Gastroesophageal sphincter (tissue), 4 donors: ENCODE measurements at regions not wholly inside any gene's neighbourhood (a gene's known extent, or its start where the extent isn't known, plus 50 kb on each side); places are given as distances from the start of the nearest gene placed in this dataset.

Experiments
- ATAC-seq: fragments of 150-250 bp; one replicate; pipeline ENCODE4 v1.9.1; 2016; ENCODE audit warnings: mild to moderate bottlenecking, moderate library complexity
- H3K27ac ChIP-seq, 4 donors: fragments of 200-600 bp; sonication (generic) in 3 of 4; 1 replicate in 3 of 4; 2 replicates in 1 of 4; pipeline ENCODE4 v1.5.1; 2016 to 2019
- H3K27me3 ChIP-seq: fragments of 200-600 bp; sonication (generic); one replicate; pipeline ENCODE4 v1.5.1; 2019
- H3K36me3 ChIP-seq, 2 donors: fragments of 200-600 bp; sonication (generic); one replicate each; pipeline ENCODE4 v1.5.1; 2019; ENCODE audit warnings: control low read depth in 1 of 2
- H3K4me1 ChIP-seq, 3 donors: fragments of 200-600 bp; sonication (generic); 1 replicate in 2 of 3; 2 replicates in 1 of 3; pipeline ENCODE4 v1.5.1; 2016 to 2019; ENCODE audit warnings: control low read depth in 2 of 3
- H3K4me3 ChIP-seq, 2 donors: fragments of 200-600 bp; sonication (generic); one replicate each; pipeline ENCODE4 v1.5.1; 2019; ENCODE audit warnings: mild to moderate bottlenecking in 1 of 2, moderate library complexity in 1 of 2
- H3K9me3 ChIP-seq, 3 donors: fragments of 200-600 bp; sonication (generic); one replicate each; pipeline ENCODE4 v1.5.1; 2017 to 2019; ENCODE audit warnings: control low read depth in 2 of 3
- CTCF ChIP-seq, 4 experiments: fragments of 200-600 bp in 2 of 4; fragments of 450-650 bp in 2 of 4; sonication (generic) in 1 of 4; IDR thresholded peaks; one replicate each; pipeline ENCODE4 v1.5.1; 2017 to 2019; ENCODE audit warnings: antibody characterized with exemption in 4 of 4, mild to moderate bottlenecking in 2 of 4, moderate library complexity in 2 of 4
- EP300 ChIP-seq: sonication (generic); formaldehyde crosslinking; IDR thresholded peaks from one replicate; pipeline ENCODE4 v1.6.1; 2017; ENCODE audit warnings: antibody characterized with exemption, mild to moderate bottlenecking
- POLR2A ChIP-seq, 2 donors: fragments of 450-650 bp; IDR thresholded peaks; one replicate each; pipeline ENCODE4 v1.6.1; 2017; ENCODE audit warnings: antibody characterized with exemption in 2 of 2, mild to moderate bottlenecking in 2 of 2, moderate library complexity in 1 of 2
- POLR2AphosphoS5 ChIP-seq: sonication (generic); formaldehyde crosslinking; IDR thresholded peaks from one replicate; pipeline ENCODE4 v1.6.1; 2017; ENCODE audit warnings: antibody characterized with exemption
- WGBS, 2 donors: methylation state at CpG; one replicate each; pipeline ENCODE4 v1.1.5; 2018; ENCODE audit warnings: low coverage in 1 of 2; 5-methylcytosine and 5-hydroxymethylcytosine counted together

GRCh38 chr10:28434063-28434462 lies 98.9 kb upstream of the WAC start:
- WGBS, 2 donors: 53 to 78% methylated on average over 3 of the region's 4 CpGs
- Histone ChIP-seq H3K4me1 (peaks cover 0 to 4% (median 0%) of the 10 kb centered on the region in 3 donors), H3K4me3 (no peak overlapping the region), H3K27me3 (peaks cover 10% of the 10 kb centered on the region), H3K36me3 (no peaks in the 10 kb centered on the region), H3K27ac (no peak overlapping the region), H3K9me3 (no peaks in the 10 kb centered on the region)
- ATAC-seq: no peak
- TF ChIP-seq POLR2A (IDR thresholded peaks at IDR 0.05): no peak
- no peak for TF ChIP-seq POLR2AphosphoS5
- no peak for TF ChIP-seq CTCF (IDR thresholded peaks at IDR 0.05)
- TF ChIP-seq EP300: no peak

GRCh38 chr10:28442403-28442802 lies 90.5 kb upstream of the WAC start:
- ATAC-seq: no peak
- Histone ChIP-seq H3K9me3 (no peaks in the 10 kb centered on the region), H3K27ac (no peak overlapping the region), H3K4me1 (no peaks in the 10 kb centered on the region), H3K36me3 (no peaks in the 10 kb centered on the region), H3K4me3 (no peak overlapping the region), H3K27me3 (peaks cover 9% of the 10 kb centered on the region)
- WGBS, 2 donors: 43 to 60% methylated on average over 1 of the region's 3 CpGs
- TF ChIP-seq EP300 (no peak), POLR2A (IDR thresholded peaks at IDR 0.05) (no peak), POLR2AphosphoS5 (no peak), CTCF (IDR thresholded peaks at IDR 0.05) (no peak)

GRCh38 chr10:28444031-28444430 lies 88.9 kb upstream of the WAC start:
- 88 to 89% methylated on average over 1 to 3 of the region's 3 CpGs for WGBS, 2 donors
- ATAC-seq: no peak
- Histone ChIP-seq H3K9me3 (no peaks in the 10 kb centered on the region), H3K27me3 (peaks cover 5% of the 10 kb centered on the region), H3K27ac (no peak overlapping the region), H3K36me3 (no peaks in the 10 kb centered on the region), H3K4me1 (no peaks in the 10 kb centered on the region), H3K4me3 (no peak overlapping the region)
- TF ChIP-seq POLR2AphosphoS5 (no peak), POLR2A (IDR thresholded peaks at IDR 0.05) (no peak), EP300 (no peak), CTCF (IDR thresholded peaks at IDR 0.05) (no peak)

DNA sequence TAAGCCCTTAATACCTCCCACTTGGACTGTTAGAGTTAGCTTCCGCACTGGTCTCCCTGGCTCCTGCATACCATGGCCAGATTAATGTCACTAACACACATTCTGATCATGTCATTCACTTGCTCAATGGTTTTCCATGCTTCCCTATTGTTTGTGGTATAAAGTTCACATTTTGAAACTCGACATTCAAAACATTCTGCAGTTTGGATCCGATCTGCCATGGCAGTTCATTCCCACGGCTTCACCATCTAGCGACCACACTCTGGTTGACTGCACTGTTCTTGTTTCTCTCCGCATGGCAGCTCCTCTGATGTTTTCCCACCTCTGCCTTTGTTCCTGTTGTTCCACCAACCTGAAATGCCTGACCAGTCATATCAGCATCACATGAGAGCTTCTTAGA lies 87.4 kb upstream of the WAC start:
- Histone ChIP-seq H3K27ac (no peak overlapping the region), H3K4me1 (no peaks in the 10 kb centered on the region), H3K9me3 (no peaks in the 10 kb centered on the region), H3K27me3 (peaks cover 5% of the 10 kb centered on the region), H3K4me3 (no peak overlapping the region), H3K36me3 (no peaks in the 10 kb centered on the region)
- TF ChIP-seq CTCF (IDR thresholded peaks at IDR 0.05) (no peak), POLR2A (IDR thresholded peaks at IDR 0.05) (no peak), EP300 (no peak), POLR2AphosphoS5 (no peak)
- WGBS, 2 donors: 88 to 90% methylated on average over 6 of the region's 6 CpGs
- no peak for ATAC-seq

GRCh38 chr10:28449382-28449781 lies 83.5 kb upstream of the WAC start:
- H3K36me3 ChIP-seq: no peaks in the 10 kb centered on the region
- peaks cover 0 to 4% (median 0%) of the 10 kb centered on the region in 3 donors for H3K9me3 ChIP-seq
- H3K4me1 ChIP-seq: no peaks in the 10 kb centered on the region
- no peak for ATAC-seq
- no peak overlapping the region for H3K27ac ChIP-seq
- no peak overlapping the region for H3K4me3 ChIP-seq
- peaks cover 5% of the 10 kb centered on the region for H3K27me3 ChIP-seq
- TF ChIP-seq POLR2AphosphoS5: no peak
- no peak for TF ChIP-seq EP300
- no peak for TF ChIP-seq CTCF (IDR thresholded peaks at IDR 0.05)
- 59 to 77% methylated on average over 1 of the region's 1 CpG for WGBS, 2 donors
